MG63 (cell line): ENCODE measurements at regions not wholly inside any gene's neighbourhood (a gene's known extent, or its start where the extent isn't known, plus 50 kb on each side); places are given as distances from the start of the nearest gene placed in this dataset.
"Not testable (repeated sequence)": the region's sequence is repeated elsewhere in the genome, so short reads cannot be mapped to it uniquely, and the experiment has no call there.

Experiments used
- DNase-seq: peaks from one replicate; pipeline ENCODE4 v3.0.0-alpha.2; 2020
- H3K27me3 ChIP-seq: fragments of 250-450 bp; sonication (Bioruptor Pico); 2 replicates; pipeline ENCODE4 v1.5.1; 2020; ENCODE audit warnings: mild to moderate bottlenecking, moderate library complexity
- H3K36me3 ChIP-seq: fragments of 250-450 bp; sonication (Bioruptor Pico); 2 replicates; pipeline ENCODE4 v1.5.1; 2020; ENCODE audit warnings: mild to moderate bottlenecking, moderate library complexity
- H3K4me3 ChIP-seq: fragments of 250-450 bp; sonication (Bioruptor Pico); 2 replicates; pipeline ENCODE4 v1.5.1; 2020; ENCODE audit warnings: mild to moderate bottlenecking, moderate library complexity
- H3K9me3 ChIP-seq: fragments of 250-450 bp; sonication (Bioruptor Pico); 2 replicates; pipeline ENCODE4 v1.5.1; 2020; ENCODE audit warnings: mild to moderate bottlenecking, moderate library complexity

DNA sequence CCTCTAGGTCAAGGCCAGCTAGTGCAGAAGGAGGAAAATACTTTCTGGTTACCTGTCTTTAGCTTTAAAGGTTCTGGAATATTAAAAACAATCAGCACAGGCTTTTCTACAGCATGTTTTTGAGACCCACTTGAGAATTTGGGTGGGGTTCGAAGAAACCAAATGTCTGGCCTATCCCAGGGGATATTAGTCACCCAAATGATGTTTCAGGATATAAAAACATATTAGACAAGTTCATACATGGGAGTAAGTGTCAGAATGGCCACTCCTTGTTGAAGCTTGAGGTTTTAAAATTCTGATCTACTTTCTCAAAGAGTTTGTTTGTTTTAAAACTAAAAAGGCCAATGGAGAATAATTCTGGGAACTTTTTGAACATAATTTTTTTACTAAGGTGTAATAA lies 158.6 kb upstream of the DLX2 start:
- Histone ChIP-seq H3K4me3 (no peak overlapping the region), H3K9me3 (no peaks in the 10 kb centered on the region; the same call in 1 of the 2 replicates), H3K27me3 (no peaks in the 10 kb centered on the region), H3K36me3 (no peaks in the 10 kb centered on the region)
- no peak for DNase-seq

DNA sequence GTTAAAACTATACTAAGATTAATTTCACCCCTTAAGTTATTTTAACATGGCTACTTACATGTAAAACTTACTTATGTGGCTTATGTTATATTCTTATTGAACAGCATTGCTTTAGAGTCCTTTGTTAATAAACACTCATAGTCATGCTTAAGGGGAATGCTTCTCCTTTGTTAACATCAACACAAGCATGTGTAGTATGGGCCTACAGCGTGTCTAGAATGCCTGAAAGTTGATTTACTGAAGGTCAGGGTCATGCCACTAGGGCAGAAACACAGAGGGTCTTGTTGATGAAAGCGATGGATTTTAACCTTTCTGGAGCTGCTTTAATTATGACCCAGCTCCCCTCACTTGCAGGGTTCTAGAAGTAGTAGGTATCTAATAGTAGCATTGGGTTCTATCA lies 159.8 kb upstream of the DLX2 start:
- Histone ChIP-seq H3K27me3 (no peaks in the 10 kb centered on the region), H3K9me3 (no peaks in the 10 kb centered on the region; the same call in 1 of the 2 replicates), H3K36me3 (no peaks in the 10 kb centered on the region), H3K4me3 (no peak overlapping the region)
- DNase-seq: no peak

DNA sequence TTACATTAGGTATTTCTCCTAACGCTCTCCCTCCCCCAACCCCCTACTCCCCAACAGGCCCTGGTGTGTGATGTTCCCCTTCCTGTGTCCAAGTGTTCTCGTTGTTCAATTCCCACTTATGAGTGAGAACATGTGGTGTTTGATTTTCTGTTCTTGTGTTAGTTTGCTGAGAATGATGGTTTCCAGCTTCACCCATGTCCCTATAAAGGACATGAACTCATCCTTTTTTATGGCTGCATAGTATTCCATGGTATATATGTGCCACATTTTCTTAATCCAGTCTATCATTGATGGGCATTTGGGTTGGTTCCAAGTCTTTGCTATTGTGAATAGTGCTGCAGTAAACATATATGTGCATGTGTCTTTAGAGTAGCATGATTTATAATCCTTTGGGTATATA lies 162.1 kb upstream of the DLX2 start:
- H3K27me3 ChIP-seq, H3K36me3 ChIP-seq, H3K4me3 ChIP-seq, DNase-seq, H3K9me3 ChIP-seq: not testable (repeated sequence)

DNA sequence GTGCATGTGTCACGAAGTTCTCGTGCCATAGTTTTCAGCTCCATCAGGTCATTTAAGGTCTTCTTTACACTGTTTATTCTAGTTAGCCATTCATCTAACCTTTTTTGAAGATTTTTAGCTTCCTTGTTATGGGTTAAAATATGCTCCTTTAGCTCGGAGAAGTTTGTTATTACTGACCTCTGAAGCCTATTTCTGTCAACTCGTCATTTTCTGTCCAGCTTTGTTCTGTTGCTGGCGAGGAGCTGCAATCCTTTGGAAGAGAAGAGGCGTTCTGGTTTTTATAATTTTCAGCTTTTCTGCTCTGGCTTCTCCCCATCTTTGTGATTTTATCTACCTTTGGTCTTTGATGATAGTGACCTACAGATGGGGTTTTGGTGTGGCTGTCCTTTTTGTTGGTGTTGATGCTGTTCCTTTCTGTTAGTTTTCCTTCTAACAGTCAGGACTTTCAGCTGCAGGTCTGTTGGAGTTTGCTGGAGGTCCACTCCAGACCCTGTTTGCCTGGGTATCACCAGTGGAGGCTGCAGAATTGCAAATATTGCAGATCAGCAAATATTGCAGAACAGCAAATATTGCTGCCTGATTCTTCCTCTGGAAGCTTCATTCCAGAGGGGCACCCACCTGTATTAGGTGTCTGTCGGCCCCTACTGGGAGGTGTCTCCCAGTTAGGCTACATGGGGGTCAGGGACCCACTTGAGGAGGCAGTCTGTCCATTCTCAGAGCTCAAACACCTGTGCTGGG lies 157.7 kb upstream of the ITGA6 start:
- not testable (repeated sequence) for H3K4me3 ChIP-seq, H3K36me3 ChIP-seq, DNase-seq, H3K9me3 ChIP-seq, H3K27me3 ChIP-seq

DNA sequence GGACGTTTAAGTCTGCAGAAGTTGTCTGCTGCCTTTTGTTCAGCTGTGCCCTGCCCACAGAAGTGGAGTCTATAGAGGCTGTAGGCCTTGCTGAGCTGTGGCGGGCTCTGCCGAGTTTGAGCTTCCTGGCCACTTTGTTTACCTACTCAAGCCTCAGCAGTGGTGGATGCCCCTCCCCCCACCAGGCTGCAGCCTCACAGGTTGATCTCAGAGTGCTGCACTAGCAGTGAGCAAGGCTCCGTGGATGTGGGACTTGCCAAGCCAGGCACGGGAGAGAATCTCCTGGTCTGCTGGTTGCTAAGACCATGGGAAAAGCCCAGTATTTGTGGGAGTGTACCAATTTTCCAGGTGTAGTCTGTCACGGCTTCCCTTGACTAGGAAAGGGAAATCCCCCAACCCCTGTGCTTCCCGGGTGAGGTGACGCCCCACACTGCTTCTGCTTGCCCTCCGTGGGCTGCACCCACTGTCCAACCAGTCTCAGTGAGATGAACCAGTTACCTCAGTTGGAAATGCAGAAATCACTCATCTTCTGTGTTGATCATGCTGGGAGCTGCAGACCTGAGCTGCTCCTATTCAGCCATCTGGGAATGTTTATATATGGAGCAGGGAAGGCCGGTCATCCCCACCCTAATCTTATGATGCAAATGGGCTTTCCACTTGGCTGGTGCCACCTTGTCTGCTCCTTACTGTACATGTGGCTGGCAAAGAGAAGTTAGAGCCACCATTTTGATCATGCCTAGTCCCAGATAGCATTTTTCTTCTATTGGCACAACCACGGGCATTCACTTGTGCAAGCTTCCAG lies 156.9 kb upstream of the ITGA6 start:
- H3K36me3 ChIP-seq: no peaks in the 10 kb centered on the region
- H3K27me3 ChIP-seq: no peaks in the 10 kb centered on the region
- no peak for DNase-seq
- H3K4me3 ChIP-seq: no peak overlapping the region
- no peaks in the 10 kb centered on the region; the same call in 1 of the 2 replicates for H3K9me3 ChIP-seq

DNA sequence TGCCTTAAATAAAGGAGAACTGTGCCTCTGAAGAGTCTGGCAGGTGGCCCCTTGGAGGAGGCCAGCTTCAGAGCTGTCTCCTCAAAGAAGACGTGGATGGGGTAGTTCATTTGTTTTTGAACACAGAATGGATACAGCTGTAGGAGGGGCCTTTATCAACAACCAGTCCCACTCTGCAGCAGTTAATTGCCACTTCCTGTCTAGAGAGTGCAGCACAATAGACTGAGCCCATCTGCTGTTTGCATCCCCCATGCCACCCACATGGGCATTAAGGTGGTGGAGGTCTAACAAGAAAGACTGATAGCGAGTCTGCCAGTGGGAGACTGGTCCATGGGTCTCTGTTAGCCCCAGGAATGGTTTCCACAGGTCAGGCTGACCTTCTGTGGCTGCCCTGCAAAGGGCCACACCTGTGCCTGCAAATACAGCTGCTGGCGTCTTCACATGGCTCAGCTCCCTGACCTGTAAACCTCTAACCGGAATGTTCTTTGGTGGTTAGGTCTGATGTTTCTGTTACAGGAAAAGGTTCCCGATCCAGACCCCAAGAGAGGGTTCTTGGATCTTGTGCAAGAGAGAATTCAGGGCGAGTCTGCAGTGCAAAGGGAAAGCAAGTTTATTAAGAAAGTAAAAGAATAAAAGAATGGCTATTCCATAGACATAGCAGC lies 153.3 kb upstream of the ITGA6 start:
- Histone ChIP-seq H3K36me3 (no peaks in the 10 kb centered on the region), H3K4me3 (no peak overlapping the region), H3K9me3 (no peaks in the 10 kb centered on the region), H3K27me3 (no peaks in the 10 kb centered on the region)
- no peak for DNase-seq

DNA sequence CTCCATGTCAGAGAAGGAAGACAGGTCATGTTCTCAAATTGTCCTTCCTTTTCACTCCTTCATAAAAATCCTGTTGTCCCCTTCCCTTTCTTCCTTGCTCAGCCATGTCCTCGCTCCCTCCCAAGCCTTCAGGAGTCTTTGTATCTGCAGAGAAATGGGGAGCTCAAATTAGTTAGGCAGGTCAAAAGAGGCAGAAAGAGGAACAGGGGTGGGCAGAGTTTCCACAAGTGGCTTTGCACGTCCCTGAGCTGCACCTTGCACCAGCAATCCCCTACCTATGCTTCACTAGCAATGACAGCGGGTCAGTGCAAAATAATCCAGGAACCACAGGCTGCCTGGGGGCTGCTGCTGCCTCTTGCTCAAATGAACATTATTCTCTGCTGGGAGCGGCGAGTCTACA lies 152.1 kb upstream of the ITGA6 start:
- Histone ChIP-seq H3K9me3 (no peaks in the 10 kb centered on the region), H3K4me3 (no peak overlapping the region), H3K27me3 (no peaks in the 10 kb centered on the region), H3K36me3 (no peaks in the 10 kb centered on the region)
- no peak for DNase-seq

DNA sequence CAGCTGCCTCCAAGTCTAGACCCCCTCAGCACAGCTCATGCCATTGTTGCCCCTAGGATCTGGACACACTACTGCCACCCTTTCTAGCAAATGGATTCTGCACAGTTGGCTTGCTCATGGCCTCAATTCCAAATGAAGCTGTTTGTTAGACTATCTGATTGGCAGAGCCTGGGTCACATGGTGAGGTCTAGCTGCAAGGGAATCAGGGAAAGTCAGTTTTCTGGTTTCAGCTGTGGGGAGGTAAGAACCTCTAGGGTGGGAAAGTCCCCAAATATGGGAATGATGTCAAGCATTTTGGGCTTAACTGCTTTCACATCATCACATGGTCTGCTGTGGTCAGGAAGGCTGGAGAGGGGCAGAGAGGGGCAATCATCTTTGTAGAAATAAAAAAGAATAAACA lies 150.4 kb upstream of the ITGA6 start:
- DNase-seq: no peak
- Histone ChIP-seq H3K9me3 (no peaks in the 10 kb centered on the region), H3K27me3 (no peaks in the 10 kb centered on the region), H3K36me3 (no peaks in the 10 kb centered on the region), H3K4me3 (no peak overlapping the region)

DNA sequence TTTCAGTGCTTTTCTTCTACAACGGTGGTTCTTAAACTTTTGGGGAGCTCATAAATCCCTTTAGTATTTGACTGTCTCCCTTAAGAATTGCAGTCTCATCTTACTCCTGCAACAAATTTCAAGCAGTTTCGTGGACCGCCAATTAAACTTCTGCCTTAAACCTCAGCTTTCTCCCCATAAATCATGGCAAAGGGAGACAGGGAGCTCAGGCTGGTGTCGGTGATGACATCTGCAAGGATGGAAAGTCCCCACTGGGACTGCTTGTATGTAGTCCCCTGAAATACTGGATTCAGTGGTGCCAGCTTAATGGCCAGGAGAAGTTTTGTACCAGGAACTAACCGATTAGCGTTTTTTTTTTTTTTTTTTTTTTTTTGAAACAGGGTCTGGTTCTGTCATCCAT lies 148.7 kb upstream of the ITGA6 start:
- no peaks in the 10 kb centered on the region for H3K36me3 ChIP-seq
- no peak for DNase-seq
- no peaks in the 10 kb centered on the region for H3K9me3 ChIP-seq
- no peaks in the 10 kb centered on the region for H3K27me3 ChIP-seq
- no peak overlapping the region for H3K4me3 ChIP-seq

DNA sequence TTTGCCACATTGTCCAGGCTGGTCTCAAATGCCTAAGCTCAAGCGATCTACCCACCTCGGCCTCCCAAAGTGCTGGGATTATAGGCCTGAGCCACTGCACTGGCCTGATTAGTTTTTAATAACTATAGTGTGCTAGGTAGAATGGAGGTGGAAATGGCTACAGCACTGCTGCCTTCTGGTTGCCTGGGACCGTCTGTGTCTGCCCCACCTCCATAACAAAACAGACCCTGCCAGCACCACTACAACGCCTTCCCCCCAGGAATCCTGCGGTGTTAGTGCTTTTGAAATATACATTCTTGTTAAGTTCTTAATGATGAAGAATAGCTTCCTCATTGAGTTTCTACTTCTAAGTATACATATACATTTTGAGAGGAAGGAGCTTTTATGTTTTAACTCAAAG lies 148.2 kb upstream of the ITGA6 start:
- no peak overlapping the region for H3K4me3 ChIP-seq
- no peaks in the 10 kb centered on the region for H3K9me3 ChIP-seq
- DNase-seq: no peak
- H3K27me3 ChIP-seq: no peaks in the 10 kb centered on the region
- H3K36me3 ChIP-seq: no peaks in the 10 kb centered on the region

DNA sequence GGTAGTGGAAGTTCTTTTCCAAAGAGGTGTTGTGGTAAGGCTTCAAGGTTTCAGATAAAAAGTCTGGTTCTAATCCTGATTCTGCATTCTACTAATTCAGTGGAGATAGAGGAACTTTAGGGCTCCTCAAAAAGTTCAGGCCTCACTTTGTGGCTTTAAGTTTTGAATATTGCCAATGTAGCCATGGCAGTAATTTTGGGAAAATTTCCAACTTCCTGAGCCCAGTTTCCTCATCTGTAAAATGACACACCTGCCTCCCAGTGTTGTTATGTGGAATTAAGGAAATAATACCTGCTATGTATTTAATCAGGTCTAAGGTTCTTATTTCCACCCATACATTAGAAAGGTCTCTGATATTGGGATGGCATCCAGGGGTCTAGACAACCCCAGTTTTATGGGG lies 147.6 kb upstream of the ITGA6 start:
- H3K4me3 ChIP-seq: no peak overlapping the region
- H3K36me3 ChIP-seq: no peaks in the 10 kb centered on the region
- H3K9me3 ChIP-seq: no peaks in the 10 kb centered on the region
- H3K27me3 ChIP-seq: no peaks in the 10 kb centered on the region
- DNase-seq: no peak

DNA sequence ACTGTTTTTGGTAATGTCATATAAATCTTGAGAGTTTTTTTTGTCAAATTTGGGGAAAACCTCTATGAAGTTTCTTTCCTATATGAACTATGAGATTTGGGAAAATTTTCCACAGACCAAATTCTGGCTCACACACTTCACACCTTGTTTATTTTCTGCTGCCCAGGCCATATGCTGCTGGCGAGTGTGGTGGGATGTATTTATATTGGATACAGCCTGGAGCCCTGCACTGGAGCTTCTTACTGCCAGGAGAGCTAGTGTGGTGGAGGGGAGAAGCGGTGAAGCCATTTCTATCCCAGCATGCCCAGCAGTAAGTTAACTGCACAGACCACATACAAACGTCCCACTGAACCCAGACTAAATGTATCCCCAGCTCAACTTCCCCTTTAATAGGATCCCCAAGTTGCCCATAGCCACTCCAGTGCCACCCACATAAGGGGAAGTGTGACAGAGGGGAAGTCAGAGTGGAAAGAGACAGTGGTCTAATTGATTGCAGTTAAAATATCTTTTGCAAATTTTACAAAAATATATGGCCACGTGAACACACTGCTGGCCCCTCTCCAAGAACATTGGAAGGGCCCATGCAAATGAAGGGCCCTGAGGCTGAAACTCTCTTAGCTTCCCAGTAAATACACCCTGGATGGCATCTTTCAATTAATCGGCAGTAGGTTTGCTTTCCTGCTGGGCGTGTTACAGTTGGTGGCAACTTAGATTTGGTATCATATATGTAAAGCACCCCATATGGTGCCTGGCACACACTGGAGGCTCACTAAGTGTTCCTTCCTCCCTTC lies 146.6 kb upstream of the ITGA6 start:
- no peak for DNase-seq
- H3K27me3 ChIP-seq: no peaks in the 10 kb centered on the region
- no peaks in the 10 kb centered on the region for H3K36me3 ChIP-seq
- no peaks in the 10 kb centered on the region for H3K9me3 ChIP-seq
- H3K4me3 ChIP-seq: no peak overlapping the region

DNA sequence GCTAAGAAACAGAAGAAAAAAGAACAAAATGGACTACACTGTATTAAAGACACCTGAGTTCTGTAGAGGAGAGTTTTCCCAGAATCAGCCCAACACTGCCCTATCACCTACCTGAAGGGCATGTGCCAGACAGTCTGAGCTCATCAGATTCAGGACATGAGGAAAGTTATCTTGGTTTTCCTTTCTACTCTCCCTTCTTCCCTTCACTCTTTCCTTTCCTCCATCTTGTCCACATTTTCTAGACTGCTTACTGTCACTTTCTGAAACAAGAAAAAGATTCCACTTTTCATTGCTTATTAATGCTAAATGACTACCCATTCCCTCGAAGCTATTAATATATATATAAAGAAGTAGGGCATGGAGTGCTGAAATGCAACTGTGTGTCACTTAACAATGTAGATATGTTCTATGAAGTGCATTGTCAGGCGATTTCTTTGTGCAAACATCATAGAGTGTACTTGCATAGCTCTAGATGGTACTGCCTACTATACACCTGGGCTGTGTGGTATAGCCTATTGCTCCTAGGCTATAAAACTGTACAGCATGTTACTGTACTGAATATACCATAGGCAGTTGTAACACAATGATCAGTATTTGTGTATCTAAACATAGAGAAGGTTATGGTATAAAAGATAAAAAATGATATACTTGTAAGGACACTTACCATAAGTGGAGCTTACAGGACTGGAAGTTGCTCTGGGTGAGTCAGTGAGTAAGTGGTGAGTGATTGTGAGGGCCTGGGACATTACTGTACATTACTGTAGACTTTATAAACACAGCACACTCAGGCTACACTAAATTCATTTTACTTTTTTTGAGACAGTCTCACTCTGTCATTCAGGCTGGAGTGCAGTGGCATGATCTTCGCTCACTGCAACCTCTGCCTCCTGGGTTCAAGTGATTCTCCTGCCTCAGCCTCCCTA lies 145.5 kb upstream of the ITGA6 start:
- peak; percentile 65 for DNase-seq
- H3K36me3 ChIP-seq: no peaks in the 10 kb centered on the region
- no peaks in the 10 kb centered on the region for H3K27me3 ChIP-seq
- H3K4me3 ChIP-seq: no peak overlapping the region
- no peaks in the 10 kb centered on the region for H3K9me3 ChIP-seq

DNA sequence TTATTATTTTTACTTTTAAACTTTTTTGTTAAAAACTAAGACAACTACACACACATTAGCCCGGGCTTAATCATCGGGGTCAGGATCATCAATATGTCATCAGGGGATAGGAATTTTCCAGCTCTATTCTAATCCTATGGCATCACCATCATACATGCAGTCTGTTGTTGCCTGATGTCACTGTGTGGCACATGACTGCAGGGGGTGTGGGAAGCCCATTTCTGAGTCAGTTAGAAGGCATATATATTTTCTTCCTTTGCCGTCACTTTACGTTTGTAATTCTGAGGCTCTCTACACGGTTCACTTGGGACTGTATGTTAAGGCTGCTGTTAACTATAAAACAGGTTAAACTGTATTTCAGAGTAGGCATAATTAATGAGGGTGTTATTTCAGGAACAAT lies 144.4 kb upstream of the ITGA6 start:
- DNase-seq: peak; percentile 73
- Histone ChIP-seq H3K4me3 (no peak overlapping the region), H3K36me3 (no peaks in the 10 kb centered on the region)

DNA sequence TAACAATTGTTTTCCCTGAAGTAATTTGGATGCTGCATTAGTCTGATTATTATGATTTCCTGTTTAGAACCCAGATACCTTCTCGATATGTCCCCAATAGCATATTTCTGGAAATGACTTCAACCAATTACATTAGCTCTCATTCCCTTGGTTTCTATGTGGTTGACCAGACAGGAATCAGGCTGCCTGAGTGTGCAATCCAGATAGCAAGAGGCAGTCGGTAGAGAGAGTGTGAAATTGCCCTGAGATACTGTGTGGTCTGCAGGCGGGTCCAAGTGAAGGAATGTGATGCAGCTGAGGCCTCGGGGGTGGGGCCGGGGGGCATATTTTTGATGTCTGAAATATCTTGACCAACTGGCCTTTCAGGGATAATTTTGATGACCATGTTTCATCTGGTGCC lies 143.9 kb upstream of the ITGA6 start:
- H3K4me3 ChIP-seq: no peak overlapping the region
- no peak for DNase-seq
- H3K27me3 ChIP-seq: no peaks in the 10 kb centered on the region
- no peaks in the 10 kb centered on the region for H3K9me3 ChIP-seq
- H3K36me3 ChIP-seq: no peaks in the 10 kb centered on the region

More for the DNA sequence above, 144.4 kb upstream of the ITGA6 start:
- Histone ChIP-seq H3K27me3 (no peaks in the 10 kb centered on the region), H3K9me3 (no peaks in the 10 kb centered on the region)

DNA sequence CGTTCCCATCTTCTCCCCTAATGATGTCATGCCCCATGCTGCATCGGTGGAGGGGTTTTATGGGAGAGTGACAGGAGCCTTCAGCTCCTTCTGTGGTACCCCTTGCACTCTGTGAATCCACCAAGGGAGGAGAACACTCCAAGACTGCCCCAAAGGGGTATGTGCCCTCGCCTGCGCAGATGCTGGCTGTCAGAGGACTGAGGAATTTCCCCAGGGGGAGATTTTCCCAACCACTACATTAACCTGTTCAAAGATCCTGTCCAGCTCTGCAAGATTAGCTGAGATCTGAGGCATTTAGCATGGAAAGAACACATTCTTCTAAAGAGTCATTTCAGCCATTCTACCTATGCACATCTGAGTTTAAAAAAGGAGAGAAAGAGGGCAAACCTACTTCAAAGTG lies 143.2 kb upstream of the ITGA6 start:
- H3K4me3 ChIP-seq: no peak overlapping the region
- no peaks in the 10 kb centered on the region for H3K36me3 ChIP-seq
- H3K9me3 ChIP-seq: no peaks in the 10 kb centered on the region
- no peaks in the 10 kb centered on the region for H3K27me3 ChIP-seq
- DNase-seq: no peak
